ENCODE measurements at regions not wholly inside any gene's neighbourhood (a gene's known extent, or its start where the extent isn't known, plus 50 kb on each side); places are given as distances from the start of the nearest gene placed in this dataset.

DNA sequence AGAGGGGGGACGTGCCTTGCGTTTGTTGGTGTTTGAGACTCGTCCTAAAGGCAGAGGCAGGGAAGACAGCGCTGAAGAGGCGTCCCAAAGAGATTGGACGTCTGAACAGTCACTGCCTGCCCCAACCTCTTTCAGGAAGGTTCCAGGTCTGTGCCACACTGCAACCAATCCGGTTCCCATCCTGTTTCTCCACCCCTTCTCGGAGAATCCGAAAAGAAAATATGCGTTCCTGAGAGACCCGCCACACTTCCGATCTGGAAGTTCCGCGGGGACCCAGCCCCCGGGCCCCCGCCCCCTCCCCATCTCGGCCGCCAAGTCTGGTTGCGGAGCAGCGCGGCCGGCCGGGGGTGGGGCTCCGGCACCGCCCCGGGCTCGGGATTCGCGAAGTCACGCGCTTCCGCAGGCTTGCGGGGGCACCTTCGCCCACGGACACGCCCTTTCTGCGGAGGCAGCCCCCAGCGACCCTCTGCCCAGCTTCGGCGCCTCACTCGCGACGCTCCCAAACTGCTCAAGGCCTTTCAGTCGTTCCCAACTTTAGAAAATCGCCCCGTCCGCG is 124.5 kb upstream of the DPYD start:
- TF ChIP-seq POLR2AphosphoS5 (IDR thresholded peaks at IDR 0.05; ENCODE audit: low read depth, low read length) (no peak), POLR2A (IDR thresholded peaks at IDR 0.05; ENCODE audit: low read depth, low read length) (no peak), TAF1 (IDR thresholded peaks at IDR 0.05; ENCODE audit: low read depth, low read length) (no peak), POU2F2 (IDR thresholded peaks at IDR 0.05; ENCODE audit: low read depth, low read length) (no peak)

Measured in GM12891 (cell line).